ENCODE measurements at regions not wholly inside any gene's neighbourhood (a gene's known extent, or its start where the extent isn't known, plus 50 kb on each side); places are given as distances from the start of the nearest gene placed in this dataset.

DNA sequence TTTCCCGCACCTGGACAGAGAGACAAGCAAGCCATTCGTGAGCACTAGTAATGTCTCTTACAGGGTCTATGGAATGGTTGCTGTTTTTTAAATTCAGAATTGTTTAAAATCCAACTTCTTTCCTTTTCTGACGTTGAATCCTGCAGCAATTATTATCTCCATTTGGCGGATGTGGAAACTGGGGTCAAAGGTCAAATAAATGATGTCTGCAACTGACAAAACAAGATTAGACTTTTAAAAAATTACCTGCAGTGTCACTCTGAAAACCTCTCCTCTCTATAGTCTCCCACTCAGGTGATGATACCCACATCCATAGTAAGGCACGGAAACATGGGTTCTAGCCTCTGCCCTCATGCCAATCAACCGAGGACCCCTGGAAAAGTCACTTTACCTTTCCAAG, 142.7 kb upstream of the SMIM23 start:
- no peak overlapping the region for H4K91ac ChIP-seq (ENCODE audit: low read length)
- peaks cover 0 to 8% of the 10 kb centered on the region in 2 experiments for H3K27me3 ChIP-seq (ENCODE audit: control insufficient read depth in 1 of 2, insufficient read depth in 1 of 2, low read length in 2 of 2)
- no peak overlapping the region for H3K4me3 ChIP-seq (ENCODE audit: insufficient read depth in 1 of 2, low read depth in 1 of 2, low read length in 2 of 2)
- no peak overlapping the region for H3K23ac ChIP-seq (ENCODE audit: low read length in 2 of 2)
- H3K79me1 ChIP-seq (replicated peaks; ENCODE audit: low read length, poor library complexity, severe bottlenecking): no peaks in the 10 kb centered on the region
- peak overlapping the region in 1 of 2 experiments; percentile 18 for H2BK12ac ChIP-seq (ENCODE audit: low read length in 2 of 2)
- no peak overlapping the region for H3K14ac ChIP-seq (ENCODE audit: low read length in 2 of 2)
- H4K8ac ChIP-seq (ENCODE audit: low read length): no peak overlapping the region
- no peak overlapping the region for H3K18ac ChIP-seq (ENCODE audit: low read depth in 1 of 2, low read length in 2 of 2)
- no peaks in the 10 kb centered on the region for H3K36me3 ChIP-seq (ENCODE audit: control insufficient read depth in 1 of 2, insufficient read depth in 2 of 2, low read depth in 1 of 2, low read length in 2 of 2)
- no peak overlapping the region for H3K27ac ChIP-seq (ENCODE audit: low read length, poor library complexity, severe bottlenecking)
- no peak overlapping the region for H2BK5ac ChIP-seq (ENCODE audit: low read depth, low read length, poor library complexity, severe bottlenecking)
- no peak overlapping the region for H2BK120ac ChIP-seq (ENCODE audit: low read depth, low read length)
- no peak overlapping the region for H2AFZ ChIP-seq (ENCODE audit: low read depth, low read length)
- peaks cover 16% of the 10 kb centered on the region for H3K4me1 ChIP-seq (ENCODE audit: control insufficient read depth, insufficient read depth, low read depth, low read length)
- WGBS: 89% methylated on average over 5 of the region's 6 CpGs
- no peak overlapping the region for H2AK5ac ChIP-seq (ENCODE audit: low read length, severe bottlenecking)
- H2BK15ac ChIP-seq (ENCODE audit: low read depth, poor library complexity, severe bottlenecking): no peak overlapping the region
- no peak overlapping the region for H3K4ac ChIP-seq (ENCODE audit: low read depth in 1 of 2, low read length in 2 of 2)
- H3K9me3 ChIP-seq (ENCODE audit: control insufficient read depth, low read length): no peaks in the 10 kb centered on the region
- H3K4me2 ChIP-seq (ENCODE audit: low read length, poor library complexity, severe bottlenecking): no peak overlapping the region
- no peak overlapping the region for H3K9ac ChIP-seq (ENCODE audit: low read length)
- DNase-seq: no peak

- Histone ChIP-seq H3K4me2 (ENCODE audit: low read length, poor library complexity, severe bottlenecking) (no peak overlapping the region), H3K9ac (ENCODE audit: low read length) (no peak overlapping the region), H2BK15ac (ENCODE audit: low read depth, poor library complexity, severe bottlenecking) (no peak overlapping the region), H4K91ac (ENCODE audit: low read length) (no peak overlapping the region), H3K14ac (ENCODE audit: low read length in 2 of 2) (no peak overlapping the region), H2BK120ac (ENCODE audit: low read depth, low read length) (no peak overlapping the region), H2BK12ac (ENCODE audit: low read length in 2 of 2) (no peak overlapping the region), H3K79me1 (replicated peaks; ENCODE audit: low read length, poor library complexity, severe bottlenecking) (no peaks in the 10 kb centered on the region), H3K4me1 (ENCODE audit: control insufficient read depth, insufficient read depth, low read depth, low read length) (peaks cover 21% of the 10 kb centered on the region), H3K23ac (ENCODE audit: low read length in 2 of 2) (no peak overlapping the region), H3K27ac (ENCODE audit: low read length, poor library complexity, severe bottlenecking) (no peak overlapping the region), H2AK5ac (ENCODE audit: low read length, severe bottlenecking) (no peak overlapping the region), H2AFZ (ENCODE audit: low read depth, low read length) (no peak overlapping the region), H3K27me3 (ENCODE audit: control insufficient read depth in 1 of 2, insufficient read depth in 1 of 2, low read length in 2 of 2) (peaks cover 0 to 5% of the 10 kb centered on the region in 2 experiments), H3K4me3 (ENCODE audit: insufficient read depth in 1 of 2, low read depth in 1 of 2, low read length in 2 of 2) (no peak overlapping the region), H3K9me3 (ENCODE audit: control insufficient read depth, low read length) (no peaks in the 10 kb centered on the region), H3K4ac (ENCODE audit: low read depth in 1 of 2, low read length in 2 of 2) (no peak overlapping the region), H4K8ac (ENCODE audit: low read length) (no peak overlapping the region), H3K36me3 (ENCODE audit: control insufficient read depth in 1 of 2, insufficient read depth in 2 of 2, low read depth in 1 of 2, low read length in 2 of 2) (no peaks in the 10 kb centered on the region), H2BK5ac (ENCODE audit: low read depth, low read length, poor library complexity, severe bottlenecking) (no peak overlapping the region), H3K18ac (ENCODE audit: low read depth in 1 of 2, low read length in 2 of 2) (no peak overlapping the region)
- DNase-seq: no peak
- 81% methylated on average over 10 of the region's 10 CpGs for WGBS
Measured at GRCh38 chr5:171644536-171644935, 141.1 kb upstream of the SMIM23 start.

DNA sequence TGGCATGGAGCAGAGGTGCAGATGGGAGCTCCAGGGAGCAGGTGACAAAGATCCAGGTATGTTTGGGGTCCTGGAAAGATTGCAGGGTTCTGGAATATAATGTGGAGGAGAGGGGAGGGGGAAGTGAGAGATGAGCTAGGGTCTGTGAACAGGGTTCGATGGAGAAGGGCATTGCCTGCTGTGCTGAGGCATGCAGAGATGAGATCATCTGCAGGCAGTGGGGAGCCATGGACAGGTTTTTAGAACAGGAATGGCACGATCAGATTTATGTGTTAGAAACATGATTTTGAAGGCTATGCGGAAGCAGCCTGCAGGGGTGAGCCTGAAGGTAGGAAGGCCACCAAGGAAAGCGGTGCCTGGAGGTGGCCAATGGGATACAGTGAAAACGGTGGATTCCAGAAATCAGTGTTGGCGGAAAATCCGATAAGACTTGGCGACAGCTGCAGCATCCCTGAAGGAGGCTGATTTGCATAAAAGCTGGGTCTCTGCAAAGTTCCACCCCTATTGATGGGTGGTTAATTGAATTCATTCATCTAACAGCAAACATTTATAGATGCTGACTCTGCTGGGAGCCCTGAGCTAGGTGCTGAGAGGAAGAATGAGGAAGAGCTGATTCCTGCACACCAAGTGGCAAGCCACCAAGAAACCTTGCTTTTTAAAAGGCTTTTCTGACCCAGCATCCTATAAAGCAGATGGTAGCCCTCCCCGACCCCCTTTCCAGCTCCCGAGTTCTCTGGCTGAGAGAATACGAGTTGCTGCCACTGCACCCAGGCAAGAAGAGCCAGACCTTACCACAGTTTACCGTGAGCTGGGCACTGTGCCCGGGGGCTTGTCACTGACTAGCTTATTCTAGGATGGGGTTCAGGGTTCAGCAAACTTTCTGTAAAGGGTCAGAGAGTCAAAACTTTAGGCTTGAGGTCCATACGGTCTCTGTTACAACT, 139.2 kb upstream of the SMIM23 start:
- no peaks in the 10 kb centered on the region for H3K9me3 ChIP-seq (ENCODE audit: control insufficient read depth, low read length)
- H4K91ac ChIP-seq (ENCODE audit: low read length): no peak overlapping the region

DNA sequence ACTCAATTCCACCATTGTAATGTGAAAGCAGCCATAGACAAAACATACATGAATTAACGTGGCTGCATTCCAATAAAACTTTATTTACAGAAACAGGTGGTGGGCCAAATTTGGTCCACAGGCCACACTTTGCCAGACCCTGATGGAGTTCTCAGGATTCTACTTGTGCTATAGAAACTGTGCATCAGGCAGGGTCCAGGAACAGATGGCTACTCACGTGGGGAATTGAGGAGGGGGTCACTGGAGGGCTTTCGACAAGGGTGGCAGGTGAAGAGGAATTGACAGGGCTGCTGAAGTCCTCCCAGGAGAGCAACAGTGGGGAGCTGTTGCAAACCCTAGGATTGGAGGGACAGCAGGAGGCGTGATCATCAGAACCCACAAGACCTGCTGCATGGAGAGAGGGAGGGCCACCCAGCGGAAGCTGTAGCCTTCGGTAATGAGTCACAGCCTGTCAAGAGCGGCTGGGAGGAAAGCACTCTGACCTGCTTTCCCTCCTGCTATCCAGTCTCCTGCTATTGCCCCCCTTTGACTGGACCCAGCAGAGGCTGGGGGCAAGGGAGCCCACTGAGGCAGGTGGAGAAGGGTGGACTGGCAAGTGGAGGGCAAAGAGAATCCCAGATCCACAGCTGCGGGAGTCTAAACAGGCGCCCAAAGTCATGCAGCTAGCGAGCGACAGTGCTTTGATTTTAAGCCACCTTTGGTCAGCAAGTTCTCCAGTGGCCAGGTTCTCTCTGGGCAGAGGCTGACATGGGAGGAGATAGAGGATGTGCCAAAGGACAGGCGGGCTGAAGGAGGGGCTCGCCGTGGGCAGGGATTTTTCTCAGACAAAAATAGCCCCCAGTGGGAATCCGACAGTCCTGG, 138.3 kb upstream of the SMIM23 start:
- H3K23ac ChIP-seq (ENCODE audit: low read length in 2 of 2): no peak overlapping the region
- H3K9ac ChIP-seq (ENCODE audit: low read length): no peak overlapping the region
- no peak overlapping the region for H4K91ac ChIP-seq (ENCODE audit: low read length)
- no peak overlapping the region for H2BK15ac ChIP-seq (ENCODE audit: low read depth, poor library complexity, severe bottlenecking)
- H2BK12ac ChIP-seq (ENCODE audit: low read length in 2 of 2): no peak overlapping the region
- peaks cover 23% of the 10 kb centered on the region for H3K4me1 ChIP-seq (ENCODE audit: control insufficient read depth, insufficient read depth, low read depth, low read length)
- no peak overlapping the region for H3K18ac ChIP-seq (ENCODE audit: low read depth in 1 of 2, low read length in 2 of 2)
- no peak overlapping the region for H3K4ac ChIP-seq (ENCODE audit: low read depth in 1 of 2, low read length in 2 of 2)
- no peak overlapping the region for H2AK5ac ChIP-seq (ENCODE audit: low read length, severe bottlenecking)
- H3K4me3 ChIP-seq (ENCODE audit: insufficient read depth in 1 of 2, low read depth in 1 of 2, low read length in 2 of 2): no peak overlapping the region
- DNase-seq: peak; percentile 65
- no peak overlapping the region for H3K4me2 ChIP-seq (ENCODE audit: low read length, poor library complexity, severe bottlenecking)
- peaks cover 0 to 5% of the 10 kb centered on the region in 2 experiments for H3K27me3 ChIP-seq (ENCODE audit: control insufficient read depth in 1 of 2, insufficient read depth in 1 of 2, low read length in 2 of 2)
- peak overlapping the region; percentile 10 for H3K27ac ChIP-seq (ENCODE audit: low read length, poor library complexity, severe bottlenecking)
- no peaks in the 10 kb centered on the region for H3K79me1 ChIP-seq (replicated peaks; ENCODE audit: low read length, poor library complexity, severe bottlenecking)
- no peak overlapping the region for H2AFZ ChIP-seq (ENCODE audit: low read depth, low read length)
- 64% methylated on average over 14 of the region's 15 CpGs for WGBS
- H3K36me3 ChIP-seq (ENCODE audit: control insufficient read depth in 1 of 2, insufficient read depth in 2 of 2, low read depth in 1 of 2, low read length in 2 of 2): no peaks in the 10 kb centered on the region
- no peak overlapping the region for H4K8ac ChIP-seq (ENCODE audit: low read length)
- peak overlapping the region; percentile 63 for H2BK5ac ChIP-seq (ENCODE audit: low read depth, low read length, poor library complexity, severe bottlenecking)
- no peak overlapping the region for H2BK120ac ChIP-seq (ENCODE audit: low read depth, low read length)
- H3K14ac ChIP-seq (ENCODE audit: low read length in 2 of 2): no peak overlapping the region
- no peaks in the 10 kb centered on the region for H3K9me3 ChIP-seq (ENCODE audit: control insufficient read depth, low read length)

More for the DNA sequence above, 139.2 kb upstream of the SMIM23 start:
- no peak overlapping the region for H2AFZ ChIP-seq (ENCODE audit: low read depth, low read length)
- no peak overlapping the region for H2AK5ac ChIP-seq (ENCODE audit: low read length, severe bottlenecking)
- no peak overlapping the region for H3K9ac ChIP-seq (ENCODE audit: low read length)
- H2BK120ac ChIP-seq (ENCODE audit: low read depth, low read length): no peak overlapping the region
- peaks cover 23% of the 10 kb centered on the region for H3K4me1 ChIP-seq (ENCODE audit: control insufficient read depth, insufficient read depth, low read depth, low read length)
- whole genome bisulfite sequencing: 80% methylated on average over 14 of the region's 14 CpGs
- no peak overlapping the region for H2BK15ac ChIP-seq (ENCODE audit: low read depth, poor library complexity, severe bottlenecking)
- H3K4ac ChIP-seq (ENCODE audit: low read depth in 1 of 2, low read length in 2 of 2): no peak overlapping the region
- no peak overlapping the region for H2BK5ac ChIP-seq (ENCODE audit: low read depth, low read length, poor library complexity, severe bottlenecking)
- no peak overlapping the region for H3K18ac ChIP-seq (ENCODE audit: low read depth in 1 of 2, low read length in 2 of 2)
- DNase-seq: no peak
- H3K14ac ChIP-seq (ENCODE audit: low read length in 2 of 2): no peak overlapping the region
- H3K27ac ChIP-seq (ENCODE audit: low read length, poor library complexity, severe bottlenecking): no peak overlapping the region
- no peaks in the 10 kb centered on the region for H3K36me3 ChIP-seq (ENCODE audit: control insufficient read depth in 1 of 2, insufficient read depth in 2 of 2, low read depth in 1 of 2, low read length in 2 of 2)
- peaks cover 0 to 5% of the 10 kb centered on the region in 2 experiments for H3K27me3 ChIP-seq (ENCODE audit: control insufficient read depth in 1 of 2, insufficient read depth in 1 of 2, low read length in 2 of 2)
- H2BK12ac ChIP-seq (ENCODE audit: low read length in 2 of 2): no peak overlapping the region
- H4K8ac ChIP-seq (ENCODE audit: low read length): no peak overlapping the region
- H3K23ac ChIP-seq (ENCODE audit: low read length in 2 of 2): no peak overlapping the region
- no peaks in the 10 kb centered on the region for H3K79me1 ChIP-seq (replicated peaks; ENCODE audit: low read length, poor library complexity, severe bottlenecking)
- H3K4me3 ChIP-seq (ENCODE audit: insufficient read depth in 1 of 2, low read depth in 1 of 2, low read length in 2 of 2): no peak overlapping the region
- no peak overlapping the region for H3K4me2 ChIP-seq (ENCODE audit: low read length, poor library complexity, severe bottlenecking)
